DND-41 (cell line): ENCODE measurements at regions not wholly inside any gene's neighbourhood (a gene's known extent, or its start where the extent isn't known, plus 50 kb on each side); places are given as distances from the start of the nearest gene placed in this dataset.

Experiments
- CTCF ChIP-seq: IDR thresholded peaks from 2 replicates; pipeline ENCODE4 v1.5.1; 2012; ENCODE audit warnings: borderline replicate concordance, low read length, moderate library complexity, mild to moderate bottlenecking; ENCODE audit not compliant: poor library complexity, severe bottlenecking; ENCODE audit errors: extremely low read depth
- EZH2 ChIP-seq: IDR thresholded peaks from 3 replicates; pipeline ENCODE4 v1.6.1; 2012; ENCODE audit warnings: borderline replicate concordance, low read depth, mild to moderate bottlenecking, moderate library complexity, low read length, inconsistent platforms; ENCODE audit not compliant: severe bottlenecking

GRCh38 chr6:105639124-105639523 is 236.2 kb upstream of the PREP start:
- TF ChIP-seq CTCF (no peak), EZH2 (no peak)
